ENCODE measurements at regions not wholly inside any gene's neighbourhood (a gene's known extent, or its start where the extent isn't known, plus 50 kb on each side); places are given as distances from the start of the nearest gene placed in this dataset.
"Not testable (repeated sequence)": the region's sequence is repeated elsewhere in the genome, so short reads cannot be mapped to it uniquely, and the experiment has no call there.

- DNase-seq (ENCODE audit: low read depth in 2 of 2, low spot score in 1 of 2): no peak
Observed at GRCh38 chr12:11978726-11979384, 91.9 kb upstream of the BCL2L14 start.

DNA sequence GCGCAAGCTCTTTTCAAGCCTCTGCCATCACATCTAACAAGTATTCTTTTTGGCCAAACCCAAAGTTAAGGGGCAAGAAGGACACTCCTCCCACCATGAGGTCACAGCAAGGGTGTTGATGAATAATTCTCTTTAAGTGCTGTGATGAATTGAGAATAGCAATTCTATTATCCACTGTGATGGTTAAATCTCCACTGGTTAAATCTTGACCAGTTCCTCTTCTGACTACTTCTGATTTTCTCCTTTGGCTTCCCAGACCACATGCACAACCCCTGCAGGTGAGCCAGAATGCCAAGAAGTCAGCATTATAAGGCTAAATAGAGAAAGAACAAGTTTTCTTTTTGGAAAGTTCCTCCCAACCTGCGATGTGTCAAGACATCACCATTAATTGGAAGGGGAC, 90.6 kb upstream of the BCL2L14 start:
- DNase-seq (ENCODE audit: low read depth in 2 of 2, low spot score in 1 of 2): no peak

- no peak for DNase-seq (ENCODE audit: low read depth in 2 of 2, low spot score in 1 of 2)
Observed at GRCh38 chr12:11981121-11981733, 89.5 kb upstream of the BCL2L14 start.

DNA sequence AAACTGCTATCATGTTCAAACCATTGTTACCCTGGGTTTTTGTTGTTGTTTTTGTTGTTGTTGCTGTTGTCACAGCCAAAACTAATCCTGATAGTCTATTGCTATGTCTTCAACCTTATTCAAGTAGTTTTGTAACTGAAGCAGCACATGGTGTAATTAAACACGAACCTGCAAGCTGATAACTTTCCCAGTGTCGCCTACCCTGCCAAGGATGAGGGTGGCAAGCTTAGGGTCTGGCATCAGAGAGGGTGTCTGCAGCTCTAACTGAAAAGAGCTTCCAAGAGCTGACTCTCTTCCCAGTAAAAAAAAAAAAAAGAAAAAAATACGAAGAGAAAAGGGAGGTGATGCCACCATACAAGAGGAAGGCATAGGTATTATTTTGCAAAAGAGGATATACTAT, 86.3 kb upstream of the BCL2L14 start:
- no peak for DNase-seq (ENCODE audit: low read depth in 2 of 2, low spot score in 1 of 2)

GRCh38 chr12:11986165-11986564, 84.6 kb upstream of the BCL2L14 start:
- DNase-seq (ENCODE audit: low read depth in 2 of 2, low spot score in 1 of 2): no peak

- no peak for DNase-seq (ENCODE audit: low read depth in 2 of 2, low spot score in 1 of 2)
Observed at GRCh38 chr12:11987901-11988300, 82.8 kb upstream of the BCL2L14 start.

GRCh38 chr12:11991604-11992003, 79.1 kb upstream of the BCL2L14 start:
- DNase-seq (ENCODE audit: low read depth in 2 of 2, low spot score in 1 of 2): no peak

- no peak for DNase-seq (ENCODE audit: low read depth in 2 of 2, low spot score in 1 of 2)
Observed at GRCh38 chr12:11992515-11992914, 78.2 kb upstream of the BCL2L14 start.

DNA sequence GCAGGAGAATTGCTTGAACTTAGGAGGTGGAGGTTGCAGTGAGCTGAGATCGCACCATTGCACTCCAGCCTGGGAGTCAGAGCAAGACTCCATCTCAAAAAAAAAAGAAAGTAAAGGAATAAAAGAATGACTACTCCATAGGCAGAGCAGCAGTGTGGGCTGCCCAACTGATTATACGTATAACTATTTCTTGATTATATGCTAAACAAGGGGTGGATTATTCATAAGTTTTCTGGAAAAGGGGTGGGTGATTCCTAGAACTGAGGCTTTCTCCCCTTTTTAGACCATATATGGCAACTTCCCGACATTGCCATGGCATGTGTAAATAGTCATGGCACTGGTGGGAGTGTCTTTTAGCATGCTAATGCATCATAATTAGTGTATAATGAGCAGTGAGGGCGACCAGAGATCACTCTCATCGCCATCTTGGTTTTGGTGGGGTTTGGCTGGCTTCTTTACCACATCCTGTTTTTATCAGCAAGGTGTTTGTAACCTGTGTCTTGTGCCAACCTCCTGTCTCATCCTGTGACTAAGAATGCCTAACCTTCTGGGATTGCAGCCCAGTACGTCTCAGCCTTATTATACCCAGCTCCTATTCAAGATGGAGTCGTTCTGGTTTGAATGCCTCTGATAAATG, 72.3 kb upstream of the BCL2L14 start:
- DNase-seq (ENCODE audit: low read depth in 2 of 2, low spot score in 1 of 2): not testable (repeated sequence)

DNA sequence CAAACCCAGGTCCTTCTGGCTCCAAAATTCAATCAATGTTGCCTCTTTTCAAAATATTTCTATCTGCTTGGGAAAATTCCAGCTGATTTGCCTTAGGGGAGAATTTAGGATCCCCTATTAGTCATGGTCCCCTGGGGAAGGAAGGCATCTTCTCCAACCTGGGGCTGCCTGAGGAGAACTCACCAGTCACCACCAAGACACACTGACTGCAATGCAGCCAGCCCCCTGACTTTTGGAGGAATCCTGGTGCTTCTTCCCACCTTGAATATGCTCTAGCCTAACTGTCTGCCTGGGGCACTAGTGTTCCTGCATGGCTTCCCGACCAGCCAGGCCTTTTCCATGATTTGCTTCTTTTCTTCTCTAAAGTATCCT, 71.8 kb upstream of the BCL2L14 start:
- DNase-seq (ENCODE audit: low read depth in 2 of 2, low spot score in 1 of 2): no peak

GRCh38 chr12:12003609-12004008, 67.1 kb upstream of the BCL2L14 start:
- no peak for DNase-seq (ENCODE audit: low read depth in 2 of 2, low spot score in 1 of 2)

GRCh38 chr12:12004524-12004923, 66.2 kb upstream of the BCL2L14 start:
- no peak for DNase-seq (ENCODE audit: low read depth in 2 of 2, low spot score in 1 of 2)

- DNase-seq (ENCODE audit: low read depth in 2 of 2, low spot score in 1 of 2): peak in 1 of 2 donors; percentile 45
Observed at GRCh38 chr12:12007001-12007712, 63.6 kb upstream of the BCL2L14 start.

DNA sequence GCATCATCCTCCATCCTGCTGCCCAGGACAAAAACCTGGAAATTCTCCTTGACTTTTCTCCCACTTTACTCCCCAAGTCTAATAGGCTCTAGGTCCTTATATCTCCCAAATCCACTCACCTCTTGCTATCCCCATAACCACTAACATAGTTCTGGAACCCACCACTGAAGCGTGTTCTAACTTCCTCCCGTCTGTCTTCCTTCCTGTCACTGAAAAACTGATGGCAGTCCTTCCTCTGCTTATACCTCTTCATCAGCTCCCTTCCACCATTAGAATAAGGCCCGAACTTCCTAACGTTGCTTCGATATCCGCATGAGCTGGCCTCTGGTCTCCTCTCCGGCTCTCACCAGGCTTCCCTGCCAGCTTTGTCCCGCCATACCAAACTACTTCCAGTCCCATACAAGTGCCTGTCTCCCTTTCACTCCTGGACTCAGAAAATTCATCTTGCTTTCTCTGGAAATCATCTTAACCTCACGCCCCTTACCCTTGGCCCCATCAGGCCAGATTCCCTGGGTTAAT, 63.0 kb upstream of the BCL2L14 start:
- DNase-seq (ENCODE audit: low read depth in 2 of 2, low spot score in 1 of 2): no peak

DNA sequence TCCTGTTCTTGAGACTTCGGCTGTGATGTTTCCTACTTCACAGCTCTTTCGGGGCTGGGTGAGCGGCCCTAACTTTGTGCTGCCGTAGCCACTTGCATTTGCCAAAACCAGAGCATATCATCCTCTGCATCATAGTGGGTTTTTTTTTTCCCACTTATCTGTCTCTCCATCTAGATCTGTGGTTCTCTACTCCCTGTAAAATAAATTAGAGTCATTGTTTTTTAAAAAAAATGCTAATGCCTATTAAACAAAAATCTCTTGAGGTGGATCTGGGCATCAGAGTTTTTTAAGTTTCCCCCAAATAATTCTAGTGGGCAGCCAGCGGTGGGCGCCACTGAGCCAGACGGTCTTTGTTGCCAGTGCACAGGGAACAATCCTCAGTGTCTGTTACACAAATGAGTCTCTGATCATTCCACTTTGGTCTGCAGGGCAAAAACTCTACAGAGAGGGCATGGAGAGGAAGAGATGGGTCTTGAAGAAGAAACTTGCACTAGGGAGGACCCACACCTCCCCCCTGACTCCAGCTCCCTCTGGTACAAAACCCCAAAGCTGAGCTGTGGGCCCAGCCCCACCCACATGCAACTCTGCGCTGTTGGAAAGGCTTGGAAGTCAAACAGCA, 62.4 kb upstream of the BCL2L14 start:
- DNase-seq (ENCODE audit: low read depth in 2 of 2, low spot score in 1 of 2): no peak

- DNase-seq (ENCODE audit: low read depth in 2 of 2, low spot score in 1 of 2): peak in 1 of 2 donors; percentile 13
Observed at GRCh38 chr12:12008931-12009611, 61.7 kb upstream of the BCL2L14 start.

DNA sequence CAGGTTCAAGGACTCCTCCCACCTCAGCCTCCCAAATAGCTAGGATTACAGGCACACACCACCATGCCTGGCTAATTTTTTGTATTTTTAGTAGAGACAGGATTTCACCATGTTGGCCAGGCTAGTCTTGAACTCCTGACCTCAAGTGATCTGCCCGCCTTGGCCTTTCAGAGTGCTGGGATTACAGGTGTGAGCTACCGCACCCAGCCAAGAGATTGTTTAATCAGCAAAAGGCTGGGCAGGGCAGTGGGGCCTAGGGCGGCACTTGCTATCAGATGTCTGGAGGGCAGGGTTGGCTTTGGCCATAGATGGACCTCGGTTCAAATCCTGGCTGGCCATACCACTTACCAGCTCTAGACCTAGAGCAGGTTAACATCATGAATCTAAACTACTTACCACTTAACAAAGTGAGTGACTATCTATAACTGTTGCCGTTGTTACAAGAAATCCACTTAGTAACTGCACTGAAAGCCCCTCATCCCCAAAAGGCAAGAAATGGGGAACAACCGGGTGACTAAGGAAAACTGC, 60.9 kb upstream of the BCL2L14 start:
- DNase-seq (ENCODE audit: low read depth in 2 of 2, low spot score in 1 of 2): not testable (repeated sequence)

GRCh38 chr12:12010277-12011039, 60.3 kb upstream of the BCL2L14 start:
- no peak for DNase-seq (ENCODE audit: low read depth in 2 of 2, low spot score in 1 of 2)

- no peak for DNase-seq (ENCODE audit: low read depth in 2 of 2, low spot score in 1 of 2)
Observed at GRCh38 chr12:12011880-12012260, 58.9 kb upstream of the BCL2L14 start.
